GM19043 (cell line): ENCODE measurements at regions not wholly inside any gene's neighbourhood (a gene's known extent, or its start where the extent isn't known, plus 50 kb on each side); places are given as distances from the start of the nearest gene placed in this dataset.

ENCODE experiments used
- ATAC-seq: cut with Tn5 transposase; IDR thresholded peaks from one replicate; pipeline ENCODE4 v1.9.1; 2021; ENCODE audit warnings: low read depth; ENCODE audit not compliant: unreplicated experiment

- no peak for ATAC-seq
These were observed 59.6 kb downstream of the OLIG3 start for GRCh38 chr6:137434640-137435039.

DNA sequence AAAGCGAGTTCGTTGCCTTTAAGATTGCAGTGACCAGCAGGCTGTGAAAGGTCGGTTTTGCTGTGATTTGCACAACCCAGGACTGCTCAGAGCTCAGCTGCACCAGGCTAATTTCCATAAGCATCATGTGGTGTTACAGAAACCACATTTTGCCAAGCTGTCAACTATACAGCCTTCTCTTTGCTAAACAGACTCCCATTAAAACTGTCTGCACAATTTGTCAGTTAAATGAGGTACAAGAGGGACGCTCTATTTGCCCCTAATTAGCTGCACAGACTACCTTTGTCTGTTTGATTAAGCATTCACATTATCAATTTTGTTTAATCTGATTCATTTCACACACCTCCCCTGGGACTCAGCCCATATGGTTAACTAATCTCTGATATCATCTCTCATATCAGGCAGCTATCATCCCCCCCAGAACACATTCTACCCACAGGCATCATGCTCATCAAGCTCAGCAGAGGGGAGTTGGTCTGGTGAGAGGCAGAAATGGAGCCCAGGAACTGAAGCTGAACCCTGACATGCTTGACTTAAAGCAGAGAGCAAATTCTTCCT, 62.1 kb downstream of the OLIG3 start:
- no peak for ATAC-seq

DNA sequence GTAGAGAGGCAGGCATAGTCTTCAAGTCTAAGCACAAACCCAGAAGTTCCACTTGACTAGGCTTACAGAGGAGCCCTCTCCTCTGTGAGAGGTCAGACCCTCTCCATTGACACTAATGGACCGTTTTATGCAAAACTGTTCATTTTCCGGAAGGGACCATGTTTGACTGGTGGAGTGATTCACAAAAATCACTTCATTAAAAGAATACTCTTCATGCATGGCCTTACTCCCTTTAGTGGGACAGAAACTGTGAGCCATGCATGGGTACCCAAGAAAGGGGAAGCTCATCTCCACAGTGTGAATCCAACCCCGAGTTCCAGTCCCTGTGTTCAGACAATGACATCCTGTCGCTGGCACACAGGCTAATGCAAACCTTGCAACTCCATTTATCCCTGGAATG, 63.2 kb downstream of the OLIG3 start:
- ATAC-seq, result peak; percentile 74

DNA sequence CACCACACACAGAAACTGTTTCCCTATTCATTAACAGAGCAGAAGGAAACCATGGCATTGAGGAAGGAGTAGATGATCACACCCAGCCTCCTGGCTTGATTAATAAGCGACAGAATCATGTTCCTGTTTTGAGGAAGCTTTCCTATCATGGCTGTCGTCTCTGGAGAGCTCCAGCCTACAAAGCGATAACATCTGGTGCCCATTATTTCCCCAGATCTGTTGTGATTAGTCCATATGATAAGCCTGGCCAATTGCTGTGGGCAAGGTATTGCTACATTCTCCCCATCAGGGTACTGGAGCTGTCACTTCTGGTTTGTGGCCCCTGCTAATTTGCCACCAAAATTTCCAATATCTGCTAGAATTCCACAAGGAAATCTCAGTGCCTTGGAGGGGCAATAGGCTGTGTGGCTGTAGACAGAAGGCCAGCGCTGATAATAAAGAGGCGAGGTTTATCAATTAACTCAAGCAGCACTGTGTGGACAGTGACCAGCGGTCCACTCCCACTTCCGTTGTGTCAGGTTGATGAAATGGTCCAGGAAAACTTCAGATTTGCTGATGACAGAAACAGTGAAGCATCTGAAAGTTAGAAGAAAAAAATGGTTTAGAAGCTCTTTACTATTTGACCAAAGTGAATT, 66.4 kb downstream of the OLIG3 start:
- ATAC-seq, result no peak

DNA sequence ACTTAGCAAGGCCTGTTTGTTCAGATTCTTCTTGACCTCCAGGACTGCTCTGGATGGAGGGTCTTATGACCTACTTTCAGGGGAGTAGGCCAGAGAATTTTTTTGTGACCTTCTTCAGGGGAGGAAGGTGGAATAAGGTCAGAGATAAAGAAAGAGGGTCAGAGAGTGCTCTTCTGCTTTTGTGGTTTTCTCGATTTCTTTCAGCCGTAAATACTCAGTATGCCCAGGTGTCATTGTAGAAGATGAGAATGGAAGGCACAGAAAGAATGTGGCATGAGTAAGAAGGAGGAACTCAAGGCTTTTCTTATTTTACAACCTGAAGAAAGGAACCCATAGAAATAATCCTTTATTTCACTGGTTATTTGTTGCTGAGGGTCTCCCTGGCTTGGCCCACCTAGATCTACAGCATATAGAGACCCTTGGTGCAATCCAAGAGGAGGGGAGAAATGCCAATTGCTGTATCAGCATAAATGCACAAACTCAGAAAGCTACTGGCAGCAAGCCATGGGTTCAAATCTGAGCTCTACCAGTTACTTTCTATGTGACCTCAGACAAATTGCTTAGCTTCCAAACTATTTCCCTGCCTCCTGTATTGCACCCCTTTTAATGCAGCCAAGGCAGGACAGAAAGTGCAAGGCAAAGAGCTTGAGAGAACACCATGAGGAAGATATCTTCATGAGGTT, 68.0 kb downstream of the OLIG3 start:
- ATAC-seq, result no peak

- no peak for ATAC-seq
These were observed 69.9 kb downstream of the OLIG3 start for GRCh38 chr6:137424251-137424650.

- no peak for ATAC-seq
These were observed 70.6 kb downstream of the OLIG3 start for GRCh38 chr6:137423451-137424168.

DNA sequence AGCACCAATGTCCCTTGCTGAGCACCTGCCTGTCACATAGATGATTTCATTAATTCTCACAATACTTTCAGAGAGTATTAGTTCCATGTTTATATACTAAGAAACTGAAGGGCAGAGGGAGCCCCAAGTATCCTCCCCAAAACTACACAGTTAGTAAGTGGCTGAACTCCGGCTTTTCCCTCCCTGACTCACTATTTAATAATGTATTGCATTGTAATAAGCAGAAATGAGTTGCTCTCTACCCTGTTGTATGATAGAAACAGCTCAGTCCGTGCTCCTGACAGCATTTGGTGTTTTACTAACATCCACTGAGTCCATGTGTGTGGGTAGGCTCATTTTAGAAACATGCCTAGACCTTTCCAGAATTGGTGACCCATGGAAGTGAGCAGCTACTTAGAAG, 76.8 kb downstream of the OLIG3 start:
- no peak for ATAC-seq

DNA sequence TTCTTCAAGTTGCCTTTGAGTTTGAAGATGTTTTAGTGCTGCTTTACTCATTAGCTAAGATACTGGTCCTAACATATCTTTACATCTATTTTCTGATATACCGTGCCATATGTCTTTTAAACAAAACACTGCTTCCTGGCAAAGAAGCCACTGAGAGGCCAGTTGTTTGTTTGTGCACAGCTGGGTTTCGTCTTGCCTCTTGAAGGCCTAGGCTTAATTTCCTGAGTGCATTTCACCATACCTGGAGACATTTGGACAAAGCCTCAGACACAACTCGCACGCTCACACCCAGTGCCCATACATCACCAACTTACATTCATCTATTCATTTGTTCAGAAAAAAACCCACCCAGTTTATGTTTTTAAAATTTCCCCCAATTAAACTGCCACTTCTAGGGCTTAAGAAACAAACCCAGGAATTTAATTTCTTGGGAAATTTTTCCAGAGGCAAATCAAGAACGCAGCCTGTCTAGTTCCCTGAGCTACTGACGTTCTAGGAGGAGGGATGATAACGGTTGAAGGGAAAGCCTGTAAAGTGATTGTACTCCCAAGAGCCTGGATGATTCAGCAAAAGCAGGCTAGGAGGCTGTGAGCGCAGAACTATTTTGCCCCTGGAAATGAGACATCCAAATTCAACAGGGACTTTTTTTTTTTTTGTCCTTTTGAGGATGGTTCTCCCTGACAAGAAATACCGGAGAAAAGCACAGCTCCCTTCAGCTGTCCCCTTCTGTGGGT, 77.7 kb downstream of the OLIG3 start:
- ATAC-seq, result no peak

DNA sequence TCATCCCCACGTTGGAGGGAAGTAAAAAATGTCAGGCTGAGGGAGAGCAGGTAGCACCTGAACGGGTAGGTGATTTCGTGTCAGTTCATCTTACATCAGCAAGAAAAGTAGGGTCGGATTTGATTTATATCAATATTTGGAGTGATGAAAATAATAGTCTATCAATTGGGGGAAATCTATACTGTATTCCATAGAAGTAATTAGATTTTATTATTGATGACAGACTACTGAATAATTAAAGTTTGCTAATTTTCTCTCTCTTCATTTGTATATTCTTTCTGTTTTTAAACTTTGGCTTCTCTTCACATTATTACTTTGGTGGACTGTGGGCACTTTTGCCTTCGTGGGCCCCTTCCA, 78.4 kb downstream of the OLIG3 start:
- no peak for ATAC-seq

GRCh38 chr6:137415127-137415833, 78.9 kb downstream of the OLIG3 start:
- ATAC-seq, result peak; percentile 89

DNA sequence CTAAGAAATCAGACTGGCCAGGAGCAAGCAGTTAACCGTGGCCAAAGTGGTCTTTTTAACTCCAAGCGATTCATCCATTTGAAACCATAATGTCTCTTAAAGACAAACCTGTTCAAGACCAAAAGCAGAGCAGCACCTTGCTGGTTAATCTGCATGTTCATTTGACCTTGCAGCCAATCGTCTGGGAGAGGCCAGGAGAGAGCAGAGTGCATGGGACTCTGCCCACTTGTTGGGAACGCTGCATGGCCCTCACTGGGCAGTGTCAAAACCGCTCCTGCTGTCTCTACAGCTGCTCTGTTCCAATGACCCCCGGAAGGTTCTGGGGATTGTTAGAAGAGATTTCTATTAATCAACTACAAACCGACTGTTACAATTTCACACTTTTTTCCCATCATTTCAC, 79.6 kb downstream of the OLIG3 start:
- no peak for ATAC-seq

DNA sequence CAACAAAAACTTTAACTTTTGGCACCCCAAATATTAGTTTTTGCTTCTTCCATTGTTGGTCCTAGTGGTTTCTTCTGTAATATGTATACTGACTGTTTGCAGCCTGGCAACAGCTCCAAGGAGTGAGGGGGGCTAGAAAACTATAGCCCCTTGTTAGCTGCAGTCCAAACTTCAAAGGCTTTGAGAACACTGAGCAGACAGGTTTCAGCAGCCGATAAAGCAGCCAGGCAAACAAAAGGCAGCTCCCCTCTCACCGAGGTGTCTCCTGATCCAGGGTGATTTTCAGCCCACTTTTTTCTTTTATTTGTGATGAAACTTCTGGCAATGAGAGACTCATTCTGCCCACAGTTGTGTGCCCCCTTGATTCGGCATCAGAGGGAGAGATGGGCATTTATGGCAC, 80.7 kb downstream of the OLIG3 start:
- no peak for ATAC-seq

GRCh38 chr6:137412562-137412961, 81.6 kb downstream of the OLIG3 start:
- ATAC-seq, result no peak

- ATAC-seq, result no peak
These were observed 84.9 kb downstream of the OLIG3 start for GRCh38 chr6:137409266-137409777.

- no peak for ATAC-seq
These were observed 86.4 kb downstream of the OLIG3 start for GRCh38 chr6:137407816-137408215.

DNA sequence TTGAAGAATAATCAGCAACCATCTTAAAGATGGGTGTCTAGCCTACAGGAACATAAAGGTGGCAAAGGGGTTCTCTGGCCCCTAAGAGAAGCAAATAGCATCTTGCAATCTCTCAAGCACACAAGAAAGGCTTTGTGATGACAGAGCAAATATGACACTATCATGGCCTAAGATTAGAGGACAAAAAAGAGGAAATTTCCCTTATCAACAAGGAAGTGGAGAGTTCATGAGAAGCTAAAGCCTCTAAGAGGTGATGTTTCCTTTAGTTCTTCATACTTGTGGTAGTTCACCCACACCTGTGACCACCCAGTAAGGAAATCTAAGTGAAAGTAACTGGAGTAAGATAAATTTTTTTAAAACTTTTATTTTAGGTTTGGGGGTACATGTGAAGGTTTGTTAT, 88.4 kb downstream of the OLIG3 start:
- ATAC-seq, result no peak

DNA sequence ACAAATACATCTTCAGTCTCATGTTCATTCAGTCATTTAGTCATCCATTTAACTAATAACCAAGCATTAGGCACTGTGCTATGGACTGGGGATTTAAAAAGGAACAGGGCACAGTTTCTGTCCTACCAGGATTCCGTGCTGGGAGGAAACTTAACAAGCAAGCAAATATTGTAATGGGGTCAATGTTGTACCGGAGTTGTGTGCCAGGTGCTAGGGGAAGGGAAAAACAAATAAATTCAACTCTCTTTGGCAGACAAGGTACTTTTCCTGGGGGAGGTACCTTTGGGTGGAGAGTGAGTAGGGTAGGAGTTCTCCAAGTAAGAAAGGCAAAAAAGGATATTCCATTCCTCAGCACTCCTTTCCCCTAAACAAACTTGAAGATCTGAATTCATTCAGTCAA, 90.3 kb downstream of the OLIG3 start:
- ATAC-seq, result no peak

DNA sequence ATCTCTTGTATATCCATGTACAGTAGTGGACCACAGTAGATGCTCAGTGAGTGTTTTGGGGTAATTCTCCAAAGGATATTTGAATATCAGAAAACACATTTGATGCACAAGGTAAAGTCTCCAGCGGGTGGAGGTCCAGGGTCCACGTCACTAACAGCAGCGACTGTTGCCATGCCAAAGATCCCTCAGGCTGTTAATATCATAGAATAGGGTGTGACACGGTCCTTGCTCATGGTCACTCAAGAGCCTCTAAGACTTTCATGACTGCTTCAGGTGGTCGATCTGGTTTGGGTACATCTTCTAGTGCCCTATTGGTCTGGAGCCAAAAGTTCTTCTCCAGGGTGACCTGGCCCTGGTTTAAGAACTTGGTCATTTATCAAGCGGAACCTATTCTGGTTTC, 90.8 kb downstream of the OLIG3 start:
- no peak for ATAC-seq

DNA sequence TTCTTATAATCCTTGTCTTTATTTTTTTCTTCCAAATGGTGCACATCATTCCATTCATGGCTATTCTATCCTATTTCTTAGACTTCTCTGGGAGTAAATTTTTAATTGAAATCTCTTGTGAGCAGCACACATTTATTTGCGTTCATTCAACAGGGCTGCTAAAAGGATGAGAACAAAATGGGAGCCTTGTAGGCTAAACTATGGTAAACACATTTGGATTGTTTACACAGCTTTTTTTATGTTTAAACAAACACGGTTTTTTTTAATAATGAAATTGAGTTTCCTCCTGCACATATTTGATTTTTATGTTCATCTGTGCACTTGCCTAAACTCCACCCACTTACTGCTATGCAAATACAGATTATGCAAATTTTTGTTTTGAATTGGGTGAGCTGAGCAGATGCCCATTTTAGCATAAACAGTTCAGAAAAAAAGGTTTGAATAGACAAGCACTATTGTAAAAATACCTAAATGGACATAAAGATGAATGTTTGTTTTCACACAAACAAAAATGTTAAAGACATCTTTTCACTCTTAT, 92.0 kb downstream of the OLIG3 start:
- ATAC-seq, result no peak
